ENCODE measurements at regions not wholly inside any gene's neighbourhood (a gene's known extent, or its start where the extent isn't known, plus 50 kb on each side); places are given as distances from the start of the nearest gene placed in this dataset.

DNA sequence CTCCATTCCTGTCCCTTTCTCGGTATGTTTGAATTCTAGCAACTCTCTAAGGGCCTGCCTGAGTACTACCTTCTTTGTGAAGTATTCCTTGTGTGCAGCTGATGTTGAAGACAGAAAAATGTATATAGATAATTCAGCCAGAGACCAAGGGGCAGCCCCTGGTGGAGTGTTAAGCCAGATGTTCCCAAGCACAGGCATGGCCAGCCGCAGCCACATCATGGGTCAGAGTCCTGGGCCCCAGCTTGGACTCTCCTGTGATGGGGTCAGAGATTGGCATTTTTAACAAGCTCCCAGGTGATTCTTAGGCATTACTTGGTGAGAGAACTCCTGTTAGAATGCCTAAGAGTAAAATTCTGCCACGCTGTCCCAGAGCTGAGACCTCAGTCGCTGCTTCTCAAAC is 100.8 kb downstream of the IRF8 start:
- DNase-seq (ENCODE audit: extremely low read depth, low read depth): no peak
- TF ChIP-seq, protein P1, sequence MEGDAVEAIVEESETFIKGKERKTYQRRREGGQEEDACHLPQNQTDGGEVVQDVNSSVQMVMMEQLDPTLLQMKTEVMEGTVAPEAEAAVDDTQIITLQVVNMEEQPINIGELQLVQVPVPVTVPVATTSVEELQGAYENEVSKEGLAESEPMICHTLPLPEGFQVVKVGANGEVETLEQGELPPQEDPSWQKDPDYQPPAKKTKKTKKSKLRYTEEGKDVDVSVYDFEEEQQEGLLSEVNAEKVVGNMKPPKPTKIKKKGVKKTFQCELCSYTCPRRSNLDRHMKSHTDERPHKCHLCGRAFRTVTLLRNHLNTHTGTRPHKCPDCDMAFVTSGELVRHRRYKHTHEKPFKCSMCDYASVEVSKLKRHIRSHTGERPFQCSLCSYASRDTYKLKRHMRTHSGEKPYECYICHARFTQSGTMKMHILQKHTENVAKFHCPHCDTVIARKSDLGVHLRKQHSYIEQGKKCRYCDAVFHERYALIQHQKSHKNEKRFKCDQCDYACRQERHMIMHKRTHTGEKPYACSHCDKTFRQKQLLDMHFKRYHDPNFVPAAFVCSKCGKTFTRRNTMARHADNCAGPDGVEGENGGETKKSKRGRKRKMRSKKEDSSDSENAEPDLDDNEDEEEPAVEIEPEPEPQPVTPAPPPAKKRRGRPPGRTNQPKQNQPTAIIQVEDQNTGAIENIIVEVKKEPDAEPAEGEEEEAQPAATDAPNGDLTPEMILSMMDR (IDR thresholded peaks at IDR 0.05; ENCODE audit: low read depth, low read length, missing control alignments): no peak
- H3K4me3 ChIP-seq (replicated peaks; ENCODE audit: low read depth, low read length): no peak overlapping the region

DNA sequence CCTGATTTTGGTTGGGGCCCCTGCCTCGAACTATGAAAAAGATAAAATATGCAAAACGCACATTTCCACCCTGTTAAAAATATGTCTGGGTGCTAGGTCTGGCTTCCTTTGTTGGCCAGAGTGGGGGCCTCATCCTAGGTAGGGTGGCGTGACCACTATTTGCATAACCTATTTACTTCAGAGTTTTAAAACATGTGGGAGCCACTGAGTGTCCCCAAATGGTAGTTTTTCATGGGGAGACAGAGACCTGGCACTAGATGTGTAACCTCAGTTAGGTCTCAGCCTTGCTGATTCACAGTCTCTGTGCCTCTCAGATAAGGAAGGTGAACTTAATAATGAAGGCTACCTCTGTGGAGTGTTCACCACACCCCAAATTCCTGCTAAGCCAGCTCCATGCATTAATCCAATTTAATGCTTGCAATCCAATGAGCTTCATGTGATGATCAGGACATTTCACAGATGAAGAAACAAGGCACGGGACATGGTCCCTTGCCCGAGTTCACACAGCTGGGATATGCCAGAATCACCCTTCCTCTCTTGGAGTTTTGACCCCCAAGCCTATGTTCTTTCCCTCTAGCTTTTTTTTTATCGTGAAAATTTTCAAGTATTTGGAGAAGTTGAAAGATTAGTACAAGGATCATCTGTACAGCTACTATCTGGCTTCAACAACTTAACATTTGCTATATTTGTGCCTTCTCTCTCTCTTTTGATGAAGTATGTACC is 103.4 kb downstream of the IRF8 start:
- DNase-seq (ENCODE audit: extremely low read depth, low read depth): no peak
- H3K4me3 ChIP-seq (replicated peaks; ENCODE audit: low read depth, low read length): no peak overlapping the region
- TF ChIP-seq, protein P1 (IDR thresholded peaks at IDR 0.05; ENCODE audit: low read depth, low read length, missing control alignments): no peak

DNA sequence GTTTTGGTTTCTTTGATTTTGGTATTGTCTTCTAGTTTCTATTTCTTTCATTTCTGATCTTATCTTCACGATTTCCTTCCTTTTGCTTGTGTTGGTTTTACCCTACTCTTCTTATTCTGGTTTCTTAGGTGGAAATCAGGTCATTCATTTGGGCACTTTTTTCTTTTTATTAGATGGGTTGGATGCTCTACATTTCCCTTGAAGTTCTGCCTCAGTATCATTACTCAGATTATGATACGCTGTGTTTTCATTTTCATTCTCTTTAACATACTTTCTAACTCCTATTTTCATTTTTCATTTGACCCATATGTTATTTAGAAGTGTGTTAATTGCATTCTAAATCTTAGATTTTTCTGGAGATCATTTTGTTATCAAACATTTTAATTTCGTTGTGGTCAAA is 108.6 kb downstream of the IRF8 start:
- TF ChIP-seq, protein P1 (IDR thresholded peaks at IDR 0.05; ENCODE audit: low read depth, low read length, missing control alignments): no peak
- no peak overlapping the region for H3K4me3 ChIP-seq (replicated peaks; ENCODE audit: low read depth, low read length)
- no peak for DNase-seq (ENCODE audit: extremely low read depth, low read depth)

DNA sequence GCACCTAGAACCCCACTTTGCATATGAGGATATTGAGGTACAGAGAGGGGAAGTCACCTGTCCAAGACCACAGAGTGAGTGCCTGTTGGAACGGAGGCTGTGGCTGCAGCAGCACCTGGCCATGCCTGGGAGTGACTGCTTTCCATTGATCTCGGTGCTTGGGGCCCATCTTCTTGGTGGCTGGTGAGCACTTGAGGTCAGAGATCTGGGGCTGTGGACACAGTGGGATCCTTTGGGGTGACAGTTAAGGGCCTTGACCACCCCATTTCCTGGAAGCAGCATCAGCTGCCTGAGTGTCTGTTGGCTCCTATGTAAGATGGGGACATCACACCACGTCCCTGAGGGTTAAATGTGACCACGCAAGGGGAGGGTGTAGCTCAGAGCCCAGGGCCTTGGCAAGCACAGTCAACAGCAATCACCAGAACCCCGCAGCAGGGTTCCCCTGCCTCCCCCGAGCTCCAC is 111.7 kb downstream of the IRF8 start:
- no peak overlapping the region for H3K4me3 ChIP-seq (replicated peaks; ENCODE audit: low read depth, low read length)
- DNase-seq (ENCODE audit: extremely low read depth, low read depth): no peak
- TF ChIP-seq, protein P1 (IDR thresholded peaks at IDR 0.05; ENCODE audit: low read depth, low read length, missing control alignments): no peak

DNA sequence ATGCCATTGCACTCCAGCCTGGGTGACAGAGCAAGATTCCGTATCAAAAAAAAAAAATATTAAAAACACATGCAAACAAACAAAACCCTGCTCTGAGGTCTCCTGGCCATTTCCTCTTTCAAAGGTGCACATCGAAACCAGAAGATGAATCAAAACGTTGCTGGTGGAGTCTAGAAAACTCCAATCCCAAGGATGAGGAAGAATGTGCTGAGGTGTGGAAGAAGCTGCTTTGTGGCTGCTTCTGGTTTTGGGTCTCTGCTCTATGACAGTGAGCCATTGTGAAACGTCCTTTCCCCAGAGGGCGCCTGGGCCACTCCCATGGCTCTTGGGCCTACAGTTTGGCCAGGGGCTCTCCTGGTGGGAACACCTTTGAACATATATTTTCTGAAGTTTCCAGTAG is 112.6 kb downstream of the IRF8 start:
- TF ChIP-seq, protein P1 (IDR thresholded peaks at IDR 0.05; ENCODE audit: low read depth, low read length, missing control alignments): no peak
- no peak overlapping the region for H3K4me3 ChIP-seq (replicated peaks; ENCODE audit: low read depth, low read length)
- DNase-seq (ENCODE audit: extremely low read depth, low read depth): no peak

DNA sequence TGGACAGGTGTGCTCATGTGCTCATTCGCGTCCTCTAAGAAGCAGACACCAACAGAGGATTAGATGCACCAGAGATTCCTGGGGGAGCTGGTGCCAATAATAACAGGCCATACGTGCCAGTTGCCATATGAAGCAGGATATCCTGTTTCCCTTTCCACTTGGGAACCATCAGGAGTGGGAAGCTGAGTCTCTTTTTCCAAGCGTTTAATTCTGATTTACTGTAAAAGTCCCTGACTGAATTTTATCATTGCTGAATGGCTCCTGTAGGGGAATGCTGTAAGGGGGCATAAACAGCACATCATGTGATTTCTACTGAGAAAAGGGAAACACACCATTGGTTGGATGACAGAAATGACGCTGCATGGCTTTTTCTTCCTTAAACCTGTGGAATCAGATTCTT is 113.3 kb downstream of the IRF8 start:
- H3K4me3 ChIP-seq (replicated peaks; ENCODE audit: low read depth, low read length): no peak overlapping the region
- no peak for DNase-seq (ENCODE audit: extremely low read depth, low read depth)
- TF ChIP-seq, protein P1 (IDR thresholded peaks at IDR 0.05; ENCODE audit: low read depth, low read length, missing control alignments): no peak

DNA sequence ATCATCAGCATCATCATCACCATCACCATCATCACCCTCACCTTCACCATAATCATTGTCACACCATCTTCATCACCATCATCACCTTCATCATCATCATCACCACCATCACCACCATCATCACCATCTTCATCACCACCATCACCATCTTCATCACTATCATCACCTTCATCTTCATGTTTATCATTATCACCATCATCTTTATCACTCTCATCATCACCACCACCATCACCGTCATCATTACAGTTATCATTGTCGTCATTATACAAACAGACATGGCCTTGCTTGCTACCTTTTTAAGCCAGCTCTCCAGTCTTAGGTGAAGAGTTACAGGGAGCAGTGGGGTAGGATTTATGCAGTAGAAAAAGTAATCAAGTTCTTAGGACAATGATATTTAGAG is 114.9 kb downstream of the IRF8 start:
- DNase-seq (ENCODE audit: extremely low read depth, low read depth): no peak
- TF ChIP-seq, protein P1 (IDR thresholded peaks at IDR 0.05; ENCODE audit: low read depth, low read length, missing control alignments): no peak
- no peak overlapping the region for H3K4me3 ChIP-seq (replicated peaks; ENCODE audit: low read depth, low read length)
